ENCODE measurements at regions not wholly inside any gene's neighbourhood (a gene's known extent, or its start where the extent isn't known, plus 50 kb on each side); places are given as distances from the start of the nearest gene placed in this dataset.
"Not testable (repeated sequence)": the region's sequence is repeated elsewhere in the genome, so short reads cannot be mapped to it uniquely, and the experiment has no call there.

DNA sequence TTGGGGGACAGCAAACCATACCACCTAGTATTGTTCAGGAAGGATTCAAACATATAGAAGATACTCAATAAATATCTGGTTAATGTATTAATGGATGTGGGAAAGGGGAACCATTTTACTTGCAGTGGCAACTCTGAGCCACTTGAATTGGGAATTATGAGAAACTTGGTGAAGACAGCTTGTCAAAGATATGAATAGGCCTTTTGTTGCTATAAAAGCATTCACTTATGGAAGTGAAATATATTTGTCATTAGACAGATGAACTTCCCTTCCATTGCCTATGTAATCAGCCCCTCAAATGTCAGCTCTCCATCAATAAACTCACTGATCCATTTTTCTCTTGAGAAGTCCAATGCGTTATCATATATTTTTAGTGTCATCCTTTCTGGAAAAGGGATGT is 56.1 kb downstream of the GPR85 start:
- DNase-seq (ENCODE audit: low read depth): no peak

DNA sequence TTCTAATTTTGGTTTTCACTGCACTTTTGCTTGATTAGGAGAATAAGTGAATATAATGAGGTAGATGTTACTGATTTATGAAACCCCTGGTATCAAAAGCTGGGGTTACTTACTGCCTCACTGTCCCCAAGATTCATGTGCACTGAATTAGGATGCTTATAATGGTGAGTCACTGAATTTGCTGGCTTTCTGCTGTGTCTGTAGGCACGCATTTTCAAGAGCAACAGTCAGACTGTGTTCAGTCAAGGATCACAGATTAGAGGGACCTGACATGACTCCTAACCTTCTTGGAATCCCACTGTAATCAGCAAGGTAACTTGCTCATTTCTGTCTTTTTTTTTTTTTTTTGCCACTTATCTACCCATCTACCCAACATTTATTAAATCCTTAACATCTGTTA is 59.7 kb downstream of the GPR85 start:
- DNase-seq (ENCODE audit: low read depth): no peak

DNA sequence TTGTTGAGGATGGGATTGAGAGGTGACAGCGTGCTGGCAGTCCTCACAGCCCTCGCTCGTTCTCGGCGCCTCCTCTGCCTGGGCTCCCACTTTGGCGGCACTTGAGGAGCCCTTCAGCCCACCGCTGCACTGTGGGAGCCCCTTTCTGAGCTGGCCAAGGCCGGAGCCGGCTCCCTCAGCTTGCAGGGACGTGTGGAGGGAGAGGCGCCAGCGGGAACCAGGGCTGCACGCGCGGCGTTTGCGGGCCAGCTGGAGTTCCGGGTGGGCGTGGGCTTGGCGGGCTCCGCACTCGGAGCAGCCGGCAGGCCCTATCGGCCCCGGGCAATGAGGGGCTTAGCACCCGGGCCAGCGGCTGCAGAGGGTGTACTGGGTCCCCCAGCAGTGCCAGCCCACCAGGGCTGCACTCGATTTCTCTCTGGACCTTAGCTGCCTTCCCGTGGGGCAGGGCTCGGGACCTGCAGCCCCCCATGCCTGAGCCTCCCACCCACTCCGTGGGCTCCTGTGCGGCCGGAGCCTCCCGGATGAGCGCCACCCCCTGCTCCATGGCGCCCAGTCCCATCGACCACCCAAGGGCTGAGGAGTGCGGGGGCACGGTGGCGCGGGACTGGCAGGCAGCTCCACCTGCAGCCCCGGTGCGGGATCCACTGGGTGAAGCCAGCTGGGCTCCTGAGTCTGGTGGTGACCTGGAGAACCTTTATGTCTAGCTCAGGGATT is 69.3 kb downstream of the GPR85 start:
- not testable (repeated sequence) for DNase-seq (ENCODE audit: low read depth)

DNA sequence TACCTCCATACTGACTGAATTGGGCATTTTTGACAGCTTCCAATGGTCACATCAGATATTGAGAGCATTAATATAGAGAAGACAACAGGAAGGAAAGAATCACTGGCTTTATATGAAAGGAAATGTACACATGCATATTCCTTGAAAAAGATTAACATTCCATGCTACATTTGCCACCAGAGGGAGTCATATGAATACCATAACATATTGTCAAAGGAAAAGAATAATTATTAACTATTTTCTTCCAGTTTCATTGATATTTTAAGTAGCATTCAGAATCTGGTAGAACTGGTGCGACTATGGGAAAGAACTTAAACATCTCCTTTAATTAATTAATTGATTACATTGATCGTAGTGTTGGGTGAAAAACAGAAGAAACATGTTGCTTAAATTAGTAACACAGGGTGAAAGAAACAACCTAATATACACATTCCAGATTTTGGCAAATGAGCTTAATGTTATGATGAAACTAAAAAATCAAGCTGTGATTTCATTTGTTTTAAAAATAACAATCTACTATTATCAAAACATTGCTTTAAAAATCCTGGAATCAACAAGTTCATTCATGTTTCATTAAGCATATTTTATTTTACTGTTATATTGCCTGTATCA is 71.5 kb downstream of the GPR85 start:
- no peak for DNase-seq (ENCODE audit: low read depth)

DNA sequence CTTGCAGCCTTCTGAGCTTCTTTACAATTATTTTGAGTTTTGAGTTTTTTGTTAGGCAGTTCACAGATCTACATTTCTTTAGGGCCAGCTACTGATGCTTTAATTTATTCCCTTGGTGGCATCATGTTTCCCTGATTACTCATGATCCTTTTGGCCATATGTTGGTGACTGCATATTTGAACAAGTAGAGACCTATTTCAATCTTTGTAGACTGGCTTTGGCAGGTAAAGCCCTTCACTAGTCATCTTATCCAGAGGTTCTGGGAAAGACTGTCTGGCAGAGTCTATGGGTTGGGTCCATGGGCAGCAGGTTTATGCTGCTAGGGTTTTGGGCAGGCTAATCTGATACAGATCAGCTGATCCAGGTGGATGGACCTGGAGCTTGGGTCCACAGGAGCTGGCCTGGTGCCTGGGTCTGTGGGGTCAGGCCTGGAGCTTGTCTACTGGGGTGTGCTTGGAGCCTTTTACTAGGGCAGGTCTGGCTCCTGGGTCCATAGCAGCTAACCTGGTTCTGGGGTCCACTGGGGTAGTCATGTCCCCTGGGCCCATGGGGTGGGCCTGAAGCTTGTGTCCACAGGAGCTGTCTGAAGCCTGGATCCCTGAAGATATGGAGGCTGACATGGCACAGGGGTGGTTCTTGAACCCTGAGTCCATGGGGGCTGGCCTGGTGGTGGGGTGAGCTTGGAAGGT is 72.7 kb downstream of the GPR85 start:
- no peak for DNase-seq (ENCODE audit: low read depth)

DNA sequence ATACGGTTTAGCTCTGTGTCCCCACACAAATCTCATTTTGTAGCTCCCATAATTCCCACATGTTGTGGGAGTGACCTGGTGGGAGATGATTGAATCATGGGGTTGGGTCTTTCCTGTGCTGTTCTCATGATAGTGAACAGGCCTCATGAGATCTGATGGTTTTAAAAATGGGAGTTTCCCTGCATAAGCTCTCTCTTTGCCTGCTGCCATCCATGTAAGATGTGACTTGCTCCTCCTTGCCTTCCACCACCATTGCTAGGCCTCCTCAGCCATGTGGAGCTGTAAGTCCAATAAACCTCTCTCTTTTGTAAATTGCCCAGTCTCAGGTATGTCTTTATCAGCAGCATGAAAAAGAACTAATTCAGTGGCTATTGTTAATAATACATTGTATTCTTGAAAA is 73.8 kb downstream of the GPR85 start:
- DNase-seq (ENCODE audit: low read depth): not testable (repeated sequence)

DNA sequence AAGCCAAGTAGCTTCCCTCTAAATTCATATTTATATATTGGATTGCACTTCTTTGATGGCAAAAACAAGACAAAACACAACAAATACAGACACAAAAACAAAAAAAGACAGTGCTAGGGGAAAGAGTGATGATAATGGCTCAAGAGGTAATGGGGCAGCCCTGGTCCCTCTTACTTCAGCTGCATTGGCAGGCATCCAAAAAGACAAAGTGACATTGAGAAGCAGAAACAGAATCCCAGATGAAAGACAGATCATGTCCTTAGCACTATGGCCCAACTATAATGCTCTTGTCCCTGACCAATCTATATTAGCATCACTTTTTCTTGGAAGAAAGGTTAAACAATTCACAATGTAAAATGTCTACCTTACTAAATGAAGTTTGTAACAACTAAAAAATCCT is 76.2 kb downstream of the GPR85 start:
- DNase-seq (ENCODE audit: low read depth): no peak

DNA sequence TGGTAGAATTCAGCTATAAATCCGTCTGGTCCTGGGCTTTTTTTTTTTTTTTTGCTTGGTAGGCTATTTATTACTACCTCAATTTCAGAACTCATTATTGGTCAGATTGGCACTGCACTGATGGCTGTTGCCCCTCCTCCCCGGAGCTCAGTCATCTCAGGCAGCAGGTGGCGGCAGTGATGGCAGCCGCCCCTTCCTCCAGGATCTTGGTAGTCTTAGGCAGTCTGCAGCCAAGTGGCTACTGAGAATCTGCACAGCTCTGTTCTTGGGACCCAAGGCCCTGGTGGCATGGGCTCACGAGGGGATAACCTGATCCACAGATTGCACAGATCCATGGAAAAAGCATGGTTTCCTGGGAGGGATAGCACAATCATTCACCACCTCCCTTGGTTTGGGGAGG is 77.9 kb downstream of the GPR85 start:
- DNase-seq (ENCODE audit: low read depth): no peak

DNA sequence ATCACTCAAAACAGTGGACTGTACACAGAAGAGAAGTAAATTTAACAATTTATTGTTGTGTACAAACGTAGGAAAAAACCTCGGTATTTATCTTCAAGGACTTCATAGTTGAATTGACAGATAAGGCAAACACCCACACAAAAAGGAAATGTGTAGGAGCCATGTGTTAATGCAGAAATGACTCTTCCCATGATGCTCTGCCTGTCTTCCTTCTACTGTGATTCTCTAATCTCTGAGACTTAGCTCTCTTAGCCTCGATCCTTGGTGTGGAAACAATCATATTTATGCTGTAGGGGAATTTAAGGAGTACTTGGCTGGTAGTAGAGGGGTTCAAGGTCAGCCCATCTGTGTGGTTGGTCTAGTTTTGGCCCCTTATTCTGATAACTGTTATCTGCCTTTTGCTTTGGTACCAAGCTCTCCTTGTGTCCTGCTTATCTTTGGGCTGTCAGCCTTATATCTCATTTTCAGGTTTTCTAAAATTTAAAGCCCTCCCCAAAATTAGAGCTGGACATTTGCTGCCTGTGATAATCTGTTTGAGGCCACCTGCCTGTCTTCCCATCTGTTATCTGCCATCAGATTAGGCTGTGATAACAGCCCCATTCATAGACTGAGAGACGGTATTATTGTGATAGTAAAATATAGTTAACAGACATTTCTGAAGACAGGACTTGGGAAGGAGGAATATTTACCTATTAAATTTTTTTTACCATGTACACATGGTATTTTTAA is 81.7 kb downstream of the GPR85 start:
- DNase-seq (ENCODE audit: low read depth): no peak

DNA sequence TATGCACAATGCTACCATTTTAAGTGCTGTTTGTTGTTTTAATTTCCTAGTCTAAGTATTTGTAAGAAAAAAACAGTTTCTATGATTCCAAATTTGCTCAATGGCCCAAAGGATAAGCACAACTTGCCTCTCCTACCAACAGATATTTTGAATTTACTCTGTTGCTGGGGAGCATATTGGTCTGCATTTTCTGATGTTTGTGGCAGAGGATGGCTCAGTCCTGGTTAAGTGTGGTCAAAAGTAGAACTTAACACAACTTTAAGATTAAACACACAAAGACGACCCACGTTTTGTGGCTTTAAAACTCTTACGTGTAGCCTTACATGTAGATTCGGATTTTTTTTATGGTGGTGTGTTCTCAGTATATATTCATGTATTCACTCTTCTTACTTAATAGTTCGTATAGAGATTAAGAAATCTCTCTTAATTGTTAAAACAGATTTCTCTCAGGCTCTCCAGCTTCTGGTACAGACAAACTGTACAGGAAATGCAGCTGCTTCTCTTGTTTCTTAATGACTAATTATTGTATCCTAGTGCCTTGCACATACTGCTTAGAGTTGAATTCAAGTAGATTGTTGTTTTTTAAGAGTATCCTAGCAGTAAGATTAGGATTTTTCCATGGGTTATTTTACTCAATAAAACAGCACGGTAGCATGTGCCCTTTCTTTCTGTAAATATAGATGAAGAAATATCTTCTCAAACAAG is 86.2 kb downstream of the GPR85 start:
- DNase-seq (ENCODE audit: low read depth): no peak

DNA sequence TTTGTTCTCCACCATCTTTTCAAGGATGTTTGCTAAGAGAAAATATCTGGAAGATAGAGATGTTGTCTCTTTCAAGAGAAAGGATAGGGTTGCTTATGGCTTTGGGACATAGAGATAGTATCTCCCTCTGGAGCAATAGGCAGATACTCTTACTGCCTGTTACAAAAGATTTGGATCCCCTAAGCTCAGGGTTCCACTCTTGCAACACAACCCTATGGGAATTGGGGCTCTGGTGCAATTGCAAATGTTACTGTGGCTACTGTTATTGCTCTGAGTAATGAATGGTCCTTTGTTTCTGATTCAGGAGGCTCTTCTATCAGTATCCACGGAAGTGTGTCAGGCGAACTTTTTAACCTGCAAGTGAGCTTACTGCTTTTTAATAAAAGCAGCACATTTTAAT is 88.8 kb downstream of the GPR85 start:
- DNase-seq (ENCODE audit: low read depth): no peak

DNA sequence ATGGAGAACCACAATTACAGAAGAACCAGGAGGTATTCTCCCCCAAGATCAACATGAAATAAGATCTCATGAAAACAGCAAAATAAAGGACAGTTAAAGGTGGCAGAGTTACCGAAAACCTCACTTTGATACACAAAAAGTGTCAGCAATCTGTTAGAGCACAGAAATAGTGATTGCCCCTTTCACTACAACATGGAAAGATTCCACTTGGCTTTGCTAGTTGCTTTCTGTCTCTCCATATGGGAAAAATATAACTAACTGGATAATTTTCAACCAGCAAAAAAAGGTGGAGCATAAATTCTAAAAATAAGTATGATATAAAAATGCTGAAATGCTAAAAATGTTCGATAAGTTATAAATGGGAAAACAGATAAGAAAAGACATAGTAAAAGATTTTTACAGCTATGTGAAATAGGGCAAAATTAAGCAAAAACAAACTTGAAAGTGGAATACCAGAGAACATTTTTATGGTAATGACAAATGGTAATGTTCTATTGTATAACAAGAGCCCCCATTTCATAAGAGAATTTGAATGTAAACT is 90.2 kb downstream of the GPR85 start:
- DNase-seq (ENCODE audit: low read depth): no peak

DNA sequence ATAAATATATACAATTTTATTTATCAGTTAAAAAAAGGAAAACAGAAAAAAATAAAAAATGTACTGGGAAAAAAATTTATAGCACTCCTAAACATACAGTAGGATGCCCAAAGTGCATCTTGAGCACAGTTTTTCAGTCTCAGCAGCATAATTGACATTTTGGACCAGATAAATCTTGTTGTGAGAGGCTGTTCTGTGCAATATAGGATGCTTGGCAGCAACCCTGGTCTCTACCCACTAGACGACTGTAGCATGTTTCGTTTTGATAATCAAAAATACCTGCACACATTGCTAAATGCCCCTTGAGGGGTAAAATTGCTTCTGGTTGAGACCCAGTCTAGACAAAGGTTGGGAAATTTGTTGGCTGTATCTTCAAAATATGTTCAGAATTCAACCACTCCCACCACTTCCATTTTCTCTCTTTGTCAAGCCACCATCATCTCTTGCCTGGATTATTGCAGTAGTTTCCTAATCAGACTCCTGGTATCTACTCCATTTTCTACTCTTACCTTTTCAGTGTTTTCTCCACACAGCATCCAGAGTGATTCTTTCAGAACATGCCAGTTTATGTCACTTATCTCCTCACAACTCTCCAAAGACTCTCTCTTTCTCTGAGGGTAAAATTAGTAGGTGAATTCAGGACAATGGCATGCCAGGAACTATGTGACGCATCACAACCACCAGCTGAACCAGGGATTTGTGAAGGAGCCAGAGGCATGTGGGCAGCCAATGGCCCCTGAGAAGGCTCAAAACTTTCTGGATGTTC is 91.4 kb downstream of the GPR85 start:
- no peak for DNase-seq (ENCODE audit: low read depth)

DNA sequence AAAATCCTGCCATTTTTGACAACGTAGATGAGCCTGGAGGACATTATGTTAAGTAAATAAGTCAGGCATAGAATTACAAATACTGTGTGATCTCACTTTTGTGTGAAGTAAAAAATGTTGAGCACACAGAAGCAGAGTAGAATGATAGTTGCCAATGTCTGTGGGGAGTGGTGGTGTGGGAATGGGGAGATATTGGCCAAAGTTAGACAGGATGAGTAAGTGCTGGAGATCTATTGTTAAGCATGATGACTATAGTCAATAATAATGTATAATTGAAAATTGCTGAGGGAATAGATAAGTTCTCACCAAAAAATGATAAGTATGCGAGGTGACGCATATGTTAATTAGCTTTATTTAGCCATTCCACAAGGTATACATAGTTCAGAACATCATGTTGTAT is 92.0 kb downstream of the GPR85 start:
- no peak for DNase-seq (ENCODE audit: low read depth)

DNA sequence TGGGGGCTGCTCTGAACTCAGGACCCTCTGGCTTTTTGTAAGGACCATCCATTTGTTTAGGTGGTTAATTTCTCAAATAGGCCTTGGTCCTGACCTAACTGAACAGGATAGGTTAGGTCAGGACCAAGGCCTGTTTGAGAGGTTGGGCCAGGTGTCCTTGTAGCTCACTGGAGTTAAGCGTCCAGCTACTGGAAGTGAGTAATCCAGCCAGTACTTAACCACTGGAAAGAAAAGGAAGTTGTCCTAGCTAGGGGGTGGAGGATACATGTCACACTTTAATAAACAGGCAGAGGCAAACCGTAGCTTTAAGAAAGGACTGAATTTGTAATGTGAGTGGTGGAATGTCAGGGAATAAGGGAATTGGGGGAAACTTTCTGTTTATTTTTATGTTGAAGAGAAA is 96.0 kb downstream of the GPR85 start:
- no peak for DNase-seq (ENCODE audit: low read depth)

DNA sequence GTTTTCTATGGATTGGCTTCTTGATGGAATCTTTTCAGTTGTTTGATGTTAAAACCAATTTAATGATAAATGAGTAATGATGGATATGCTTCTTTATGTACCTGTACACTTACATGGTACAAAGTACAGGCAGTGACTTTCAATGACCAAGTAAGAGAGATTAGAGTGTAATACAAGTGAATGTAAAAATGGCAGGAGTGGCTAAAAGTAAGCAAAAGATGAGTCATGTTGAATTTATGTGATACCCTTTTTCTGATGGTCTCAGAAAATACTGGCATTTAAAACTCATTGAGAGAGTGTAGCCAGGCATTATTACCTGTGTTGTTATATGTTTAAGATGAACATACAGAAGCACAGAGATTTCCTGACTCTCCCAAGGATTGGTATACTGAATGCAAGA is 97.1 kb downstream of the GPR85 start:
- DNase-seq (ENCODE audit: low read depth): no peak

DNA sequence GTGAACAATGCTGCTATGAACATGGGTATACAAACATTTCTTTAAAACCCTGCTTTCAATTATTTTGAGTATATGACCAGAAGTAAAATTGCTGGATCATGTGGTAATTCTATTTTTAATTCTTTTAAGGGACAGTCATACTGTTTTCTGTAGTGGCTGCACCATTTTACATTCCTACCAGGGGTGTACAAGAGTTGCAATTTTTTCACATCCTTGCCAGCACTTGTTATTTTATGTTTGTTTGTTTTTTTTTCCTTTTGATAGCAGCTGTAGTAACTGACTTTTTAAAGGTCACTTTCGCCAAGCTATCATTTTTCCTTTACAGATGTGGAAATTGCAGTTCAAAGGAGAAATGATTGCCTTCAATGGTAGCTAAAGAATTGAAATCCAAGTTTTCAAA is 99.5 kb downstream of the GPR85 start:
- no peak for DNase-seq (ENCODE audit: low read depth)

DNA sequence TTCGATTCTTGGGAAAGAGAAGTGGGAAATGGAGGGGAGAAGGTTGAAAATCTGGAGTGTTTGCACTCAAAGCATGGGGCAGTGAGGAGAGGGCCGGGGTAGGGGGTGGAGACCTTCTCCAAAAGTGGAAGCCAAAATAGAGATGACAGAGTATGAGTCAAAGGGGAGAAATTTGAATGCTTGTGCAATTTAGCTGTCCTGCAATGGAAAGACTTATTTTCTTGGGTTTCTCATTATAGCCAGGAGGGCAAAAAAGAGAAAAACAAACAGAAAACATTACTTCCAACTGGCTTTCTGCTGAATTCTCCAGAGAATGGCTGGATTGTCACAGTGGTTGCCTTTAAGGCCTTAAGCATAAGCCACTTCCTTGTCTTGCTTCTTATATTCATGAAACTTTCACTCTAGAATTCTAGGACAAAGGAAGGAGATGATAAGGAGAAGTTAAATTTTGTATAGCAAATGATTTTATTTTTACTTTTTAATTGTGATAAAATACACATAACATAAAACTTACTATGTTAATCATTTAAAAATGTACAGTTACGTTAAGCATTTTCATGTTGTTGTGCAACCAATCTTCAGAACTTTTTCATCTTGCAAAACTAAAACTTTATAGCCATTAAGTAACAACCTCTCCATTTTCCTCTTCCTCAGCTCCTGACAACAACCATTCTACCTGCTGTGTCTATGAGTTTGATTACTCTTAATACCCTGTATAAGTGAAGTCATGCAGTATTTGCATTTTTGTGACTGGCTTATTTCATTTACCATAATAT is 100.2 kb downstream of the GPR85 start:
- no peak for DNase-seq (ENCODE audit: low read depth)

DNA sequence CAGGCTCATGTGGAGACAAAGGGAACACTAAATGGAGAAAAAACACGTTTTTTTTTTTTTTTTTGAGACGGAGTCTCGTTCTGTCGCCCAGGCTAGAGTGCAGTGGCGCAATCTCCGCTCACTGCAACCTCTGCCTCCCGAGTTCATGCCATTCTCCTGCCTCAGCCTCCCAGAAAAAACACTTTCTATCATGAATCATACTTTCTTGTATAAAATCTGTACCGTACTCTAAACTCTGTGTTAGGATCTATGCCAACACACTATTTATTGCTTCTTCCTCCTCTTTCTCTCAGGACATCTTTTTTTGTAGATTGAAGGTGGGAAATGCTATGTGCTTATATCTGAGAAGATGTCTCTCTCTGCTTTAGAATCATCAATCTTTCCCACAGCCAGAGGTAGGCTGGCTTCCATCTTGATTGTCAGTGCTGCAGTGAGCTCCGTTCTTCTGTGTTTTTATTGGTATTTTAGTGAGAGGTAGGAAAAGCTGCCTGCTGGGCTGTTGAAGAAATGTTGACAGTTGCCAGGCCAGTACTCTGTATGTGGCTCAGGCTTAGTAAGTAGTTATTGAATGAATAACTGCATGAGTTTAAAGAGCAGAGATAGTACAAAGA is 101.1 kb downstream of the GPR85 start:
- no peak for DNase-seq (ENCODE audit: low read depth)
